Caco-2 (cell line): ENCODE measurements at regions not wholly inside any gene's neighbourhood (a gene's known extent, or its start where the extent isn't known, plus 50 kb on each side); places are given as distances from the start of the nearest gene placed in this dataset.

ENCODE experiments used
- BruUV-seq: library from RNA; stranded (reverse); fragments of 400-500 nt; replicated peaks from 2 replicates; lab custom pipeline; 2021; lab: Mats Ljungman, UMichigan
- CTCF ChIA-PET: fragments of 300-600 bp; sonication (Branson Sonifier 250); formaldehyde crosslinking; loops from one replicate; lab custom pipeline; 2022; ENCODE audit warnings: antibody characterized with exemption; lab: Charles Lee
- POLR2A ChIA-PET: fragments of 300-600 bp; sonication (Branson Sonifier 250); formaldehyde crosslinking; loops from one replicate; lab custom pipeline; 2022; ENCODE audit warnings: antibody characterized with exemption; lab: Charles Lee
- DNase-seq, 2 experiments: peaks; one replicate each; pipeline versions ENCODE4 v3.0.0 to v3.0.0-alpha.2; 2020 to 2022
- H3K27me3 ChIP-seq: replicated peaks from 2 replicates; pipeline ENCODE4 v1.6.0; 2011; ENCODE audit warnings: low read length; ENCODE audit not compliant: control insufficient read depth, insufficient read depth
- H3K36me3 ChIP-seq: 2 replicates; pipeline ENCODE4 v1.5.1; 2011; ENCODE audit warnings: low read length; ENCODE audit not compliant: control insufficient read depth, insufficient read depth
- H3K4me1 ChIP-seq: fragments of 250-450 bp; sonication (Bioruptor Pico); 2 replicates; pipeline ENCODE4 v1.5.1; 2020; ENCODE audit warnings: mild to moderate bottlenecking
- H3K4me3 ChIP-seq: 2 replicates; pipeline ENCODE4 v1.5.1; 2011; ENCODE audit warnings: low read depth, mild to moderate bottlenecking, control low read depth, low read length
- H3K9me3 ChIP-seq: fragments of 250-450 bp; sonication (Bioruptor Pico); 2 replicates; pipeline ENCODE4 v1.5.1; 2020; ENCODE audit warnings: mild to moderate bottlenecking, moderate library complexity
- H3K27ac Mint-ChIP-seq: one replicate; pipeline ENCODE4 v1.8.0; 2022; ENCODE audit warnings: mixed read lengths; ENCODE audit not compliant: unreplicated experiment
- H3K27me3 Mint-ChIP-seq: one replicate; pipeline ENCODE4 v1.8.0; 2022; ENCODE audit warnings: mixed read lengths; ENCODE audit not compliant: insufficient read depth, unreplicated experiment
- H3K36me3 Mint-ChIP-seq: one replicate; pipeline ENCODE4 v1.8.0; 2022; ENCODE audit warnings: mild to moderate bottlenecking, mixed read lengths; ENCODE audit not compliant: insufficient read depth, unreplicated experiment
- H3K4me1 Mint-ChIP-seq: one replicate; pipeline ENCODE4 v1.8.0; 2022; ENCODE audit warnings: low read depth, mixed read lengths; ENCODE audit not compliant: unreplicated experiment
- H3K4me3 Mint-ChIP-seq: one replicate; pipeline ENCODE4 v1.8.0; 2022; ENCODE audit warnings: mild to moderate bottlenecking, moderate library complexity, mixed read lengths; ENCODE audit not compliant: unreplicated experiment
- H3K9me3 Mint-ChIP-seq: one replicate; pipeline ENCODE4 v1.8.0; 2022; ENCODE audit warnings: mixed read lengths; ENCODE audit not compliant: unreplicated experiment
- intact Hi-C: fragments of 100-400 bp; cut with micrococcal nuclease; formaldehyde crosslinking; loops from one replicate; pipeline ENCODE4 v1.10.0; 2022; ENCODE audit not compliant: unreplicated experiment
- TF ChIP-seq, protein P1 (sequence below), 2 experiments: fragments of 200-600 bp in 1 of 2; IDR thresholded peaks; 1 replicate in 1 of 2; 2 replicates in 1 of 2; pipeline versions ENCODE4 v1.5.1 to v1.8.0; 2011 to 2022; ENCODE audit warnings: antibody characterized with exemption in 1 of 2, control low read depth in 1 of 2, inconsistent platforms in 1 of 2, low read depth in 1 of 2, low read length in 1 of 2, mild to moderate bottlenecking in 1 of 2, moderate library complexity in 1 of 2; ENCODE audit not compliant: insufficient read depth in 1 of 2, severe bottlenecking in 1 of 2, unreplicated experiment in 1 of 2

GRCh38 chr12:13486794-13487193 lies 290.3 kb downstream of the EMP1 start:
- no peaks in the 10 kb centered on the region for H3K27me3 ChIP-seq
- Mint-ChIP-seq H3K36me3 (no peaks in the 10 kb centered on the region), H3K4me3 (no peak overlapping the region), H3K9me3 (no peaks in the 10 kb centered on the region), H3K4me1 (no peaks in the 10 kb centered on the region), H3K27me3 (peaks cover 13% of the 10 kb centered on the region), H3K27ac (no peak overlapping the region)
- no peak for DNase-seq
- BruUV-seq = no TSS peak
- no peaks in the 10 kb centered on the region for H3K4me1 ChIP-seq
- ChIA-PET CTCF (no interaction called here), POLR2A (no interaction called here)
- no peak overlapping the region for H3K4me3 ChIP-seq
- no peaks in the 10 kb centered on the region for H3K36me3 ChIP-seq
- TF ChIP-seq, protein P1, sequence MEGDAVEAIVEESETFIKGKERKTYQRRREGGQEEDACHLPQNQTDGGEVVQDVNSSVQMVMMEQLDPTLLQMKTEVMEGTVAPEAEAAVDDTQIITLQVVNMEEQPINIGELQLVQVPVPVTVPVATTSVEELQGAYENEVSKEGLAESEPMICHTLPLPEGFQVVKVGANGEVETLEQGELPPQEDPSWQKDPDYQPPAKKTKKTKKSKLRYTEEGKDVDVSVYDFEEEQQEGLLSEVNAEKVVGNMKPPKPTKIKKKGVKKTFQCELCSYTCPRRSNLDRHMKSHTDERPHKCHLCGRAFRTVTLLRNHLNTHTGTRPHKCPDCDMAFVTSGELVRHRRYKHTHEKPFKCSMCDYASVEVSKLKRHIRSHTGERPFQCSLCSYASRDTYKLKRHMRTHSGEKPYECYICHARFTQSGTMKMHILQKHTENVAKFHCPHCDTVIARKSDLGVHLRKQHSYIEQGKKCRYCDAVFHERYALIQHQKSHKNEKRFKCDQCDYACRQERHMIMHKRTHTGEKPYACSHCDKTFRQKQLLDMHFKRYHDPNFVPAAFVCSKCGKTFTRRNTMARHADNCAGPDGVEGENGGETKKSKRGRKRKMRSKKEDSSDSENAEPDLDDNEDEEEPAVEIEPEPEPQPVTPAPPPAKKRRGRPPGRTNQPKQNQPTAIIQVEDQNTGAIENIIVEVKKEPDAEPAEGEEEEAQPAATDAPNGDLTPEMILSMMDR (IDR thresholded peaks at IDR 0.05; ENCODE audit: insufficient read depth in 1 of 2, low read depth in 1 of 2, low read length in 1 of 2, severe bottlenecking in 1 of 2, unreplicated experiment in 1 of 2) = no peak
- no peaks in the 10 kb centered on the region for H3K9me3 ChIP-seq
- intact Hi-C loops = no loop called here

- no TSS peak for BruUV-seq
Observed at GRCh38 chr12:13478650-13479181, 282.2 kb downstream of the EMP1 start.

DNA sequence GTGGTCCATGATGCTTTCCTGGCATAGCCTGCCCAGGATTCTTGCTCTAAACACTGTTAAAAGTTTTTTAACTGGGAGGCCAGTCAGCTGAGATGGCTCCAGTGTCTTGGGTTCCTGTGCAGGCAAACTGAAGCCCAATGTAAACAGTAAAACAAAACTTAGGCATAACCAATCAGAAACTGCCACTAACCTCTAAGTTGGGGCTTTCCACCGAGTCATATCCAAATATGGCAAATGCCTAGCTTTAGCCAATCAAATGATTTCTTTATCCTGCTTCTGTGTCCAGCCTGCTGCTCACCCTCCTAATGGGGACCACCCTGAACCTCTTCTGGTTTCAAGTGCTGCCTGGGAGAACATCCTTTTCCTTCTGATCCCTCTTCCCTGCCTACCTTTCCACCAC lies 277.9 kb downstream of the EMP1 start:
- Histone ChIP-seq H3K4me1 (no peaks in the 10 kb centered on the region; the same call in 1 of the 2 replicates), H3K27me3 (no peaks in the 10 kb centered on the region), H3K4me3 (no peak overlapping the region), H3K36me3 (no peaks in the 10 kb centered on the region), H3K9me3 (no peaks in the 10 kb centered on the region)
- no peaks in the 10 kb centered on the region for H3K9me3 Mint-ChIP-seq
- ChIA-PET CTCF (interaction anchor here (0.6 kb wide), 1 partner anchor 248 kb away, joined by 3 read pairs; no protein-coding TSS in a partner anchor), POLR2A (no interaction called here)
- H3K4me3 Mint-ChIP-seq = no peak overlapping the region
- TF ChIP-seq, protein P1 (IDR thresholded peaks at IDR 0.05; ENCODE audit: insufficient read depth in 1 of 2, low read depth in 1 of 2, low read length in 1 of 2, severe bottlenecking in 1 of 2, unreplicated experiment in 1 of 2) = no peak
- peaks cover 17% of the 10 kb centered on the region for H3K27me3 Mint-ChIP-seq
- BruUV-seq = no TSS peak
- intact Hi-C loops = no loop called here
- H3K4me1 Mint-ChIP-seq = no peaks in the 10 kb centered on the region
- no peak for DNase-seq
- H3K36me3 Mint-ChIP-seq = no peaks in the 10 kb centered on the region
- no peak overlapping the region for H3K27ac Mint-ChIP-seq

More at GRCh38 chr12:13478650-13479181, 282.2 kb downstream of the EMP1 start:
- H3K36me3 ChIP-seq = no peaks in the 10 kb centered on the region
- no peaks in the 10 kb centered on the region for H3K9me3 ChIP-seq
- H3K4me3 ChIP-seq = no peak overlapping the region
- DNase-seq = no peak
- H3K36me3 Mint-ChIP-seq = no peaks in the 10 kb centered on the region
- CTCF ChIA-PET = no interaction called here
- peaks cover 20% of the 10 kb centered on the region for H3K27me3 Mint-ChIP-seq
- H3K4me1 ChIP-seq = no peaks in the 10 kb centered on the region
- TF ChIP-seq, protein P1 (IDR thresholded peaks at IDR 0.05; ENCODE audit: insufficient read depth in 1 of 2, low read depth in 1 of 2, low read length in 1 of 2, severe bottlenecking in 1 of 2, unreplicated experiment in 1 of 2) = no peak
- H3K27ac Mint-ChIP-seq = no peak overlapping the region
- H3K27me3 ChIP-seq = no peaks in the 10 kb centered on the region
- no peaks in the 10 kb centered on the region for H3K9me3 Mint-ChIP-seq
- POLR2A ChIA-PET = no interaction called here
- H3K4me1 Mint-ChIP-seq = no peaks in the 10 kb centered on the region
- H3K4me3 Mint-ChIP-seq = no peak overlapping the region
- intact Hi-C loops = no loop called here
